Activated CD8-positive, alpha-beta memory T cell treated with anti-CD3 and anti-CD28 coated beads for 36 hours (primary cell): ENCODE measurements at regions not wholly inside any gene's neighbourhood (a gene's known extent, or its start where the extent isn't known, plus 50 kb on each side); places are given as distances from the start of the nearest gene placed in this dataset.

Experiments used
- CTCF ChIA-PET: fragments of 350-600 bp; sonication (Branson Sonifier 250); formaldehyde crosslinking; loops from one replicate; lab custom pipeline; 2021; ENCODE audit warnings: antibody characterized with exemption; lab: Charles Lee
- POLR2A ChIA-PET: fragments of 350-600 bp; sonication (Branson Sonifier 250); formaldehyde crosslinking; loops from one replicate; lab custom pipeline; 2021; ENCODE audit warnings: antibody characterized with exemption; lab: Charles Lee

- ChIA-PET POLR2A (no interaction called here), CTCF (no interaction called here)
These were observed 67.9 kb upstream of the DOK5 start for GRCh38 chr20:54407459-54407858.

DNA sequence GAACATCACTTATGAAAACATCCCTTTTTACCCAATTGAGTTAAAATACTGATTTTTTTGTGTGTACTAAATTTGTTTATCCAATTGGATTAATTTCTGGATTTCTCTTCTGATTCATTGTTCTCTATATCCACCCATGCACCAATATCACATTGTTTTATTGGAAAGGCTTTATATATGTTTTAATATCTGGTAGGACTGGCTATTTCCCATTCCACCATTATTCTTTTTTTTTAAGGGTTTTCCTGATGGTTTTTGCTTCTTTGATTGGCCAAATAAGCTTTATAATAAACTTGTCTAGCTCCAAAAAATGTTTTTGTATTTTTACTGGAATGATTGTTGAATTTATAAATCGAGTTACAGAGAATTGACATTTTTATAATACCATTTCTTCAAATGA lies 59.4 kb upstream of the DOK5 start:
- CTCF ChIA-PET, result no interaction called here
- POLR2A ChIA-PET, result no interaction called here

DNA sequence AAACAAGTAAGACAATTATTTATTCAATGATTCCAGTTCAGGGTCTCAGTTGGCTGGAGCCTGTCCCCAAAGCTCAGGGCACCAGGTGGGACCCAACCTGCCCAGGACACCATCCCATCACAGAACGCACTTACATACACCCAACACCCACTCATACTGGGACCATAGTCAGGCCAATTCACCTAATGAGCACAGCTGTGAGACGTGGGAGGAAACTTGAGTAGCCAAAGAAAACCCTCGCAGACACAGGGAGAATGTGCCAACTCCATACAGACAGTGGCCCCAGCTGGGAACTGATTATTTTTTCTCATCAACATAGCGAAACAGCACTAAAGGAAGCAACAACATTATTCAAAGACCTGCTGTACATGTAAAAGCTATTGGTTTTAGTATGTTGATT lies 58.6 kb upstream of the DOK5 start:
- ChIA-PET CTCF (no interaction called here), POLR2A (no interaction called here)

- POLR2A ChIA-PET, result no interaction called here
These were observed 55.9 kb upstream of the DOK5 start for GRCh38 chr20:54419531-54419930.

More at GRCh38 chr20:54419531-54419930, 55.9 kb upstream of the DOK5 start:
- CTCF ChIA-PET, result interaction anchor here (0.9 kb wide), 1 partner anchor 251 kb away, joined by 3 read pairs; no protein-coding TSS in a partner anchor
